ENCODE measurements at regions not wholly inside any gene's neighbourhood (a gene's known extent, or its start where the extent isn't known, plus 50 kb on each side); places are given as distances from the start of the nearest gene placed in this dataset.
"Not testable (repeated sequence)": the region's sequence is repeated elsewhere in the genome, so short reads cannot be mapped to it uniquely, and the experiment has no call there.

GRCh38 chr10:109647627-109648026 is 275.7 kb downstream of the XPNPEP1 start:
- no peak for DNase-seq

- no peak for DNase-seq
Observed at GRCh38 chr10:109633846-109634245, 289.5 kb downstream of the XPNPEP1 start.

DNA sequence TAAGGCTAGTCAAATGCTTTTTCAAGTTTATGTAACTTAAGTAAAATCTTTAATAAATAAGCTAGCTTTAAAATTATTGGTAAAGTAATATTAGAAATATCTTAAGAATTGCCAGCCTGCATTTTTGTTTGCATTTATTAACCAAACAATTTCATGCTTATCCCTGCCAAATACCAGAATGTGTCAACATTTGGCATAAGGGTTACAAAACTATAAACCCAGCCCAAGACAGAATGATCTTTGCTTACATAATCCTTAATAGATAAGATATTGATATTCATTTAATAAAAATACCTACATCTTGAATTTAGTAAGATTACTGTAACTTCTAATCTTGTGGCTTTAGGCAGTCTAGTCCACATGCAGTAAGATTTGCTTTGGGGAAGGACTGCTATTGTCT is 290.3 kb downstream of the XPNPEP1 start:
- not testable (repeated sequence) for DNase-seq

DNA sequence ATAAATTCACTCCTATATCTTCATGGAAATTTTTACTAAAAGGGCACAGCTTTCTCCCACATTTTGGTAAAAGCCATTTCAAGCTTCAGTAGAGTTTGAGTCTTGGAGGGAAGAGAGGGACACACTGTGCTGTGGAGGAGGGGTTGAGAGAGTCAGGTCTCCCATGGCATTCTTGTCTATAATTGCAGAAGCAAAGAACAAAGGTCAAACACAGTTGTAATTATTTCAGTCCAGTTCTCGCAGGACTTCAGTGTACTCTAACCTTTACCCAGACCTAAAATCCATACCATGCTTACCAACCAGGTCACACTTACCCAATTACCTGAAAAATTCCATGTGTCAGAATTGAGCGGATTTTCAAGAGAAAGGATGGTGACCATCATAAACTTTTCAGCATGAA is 298.4 kb downstream of the XPNPEP1 start:
- no peak for DNase-seq

DNA sequence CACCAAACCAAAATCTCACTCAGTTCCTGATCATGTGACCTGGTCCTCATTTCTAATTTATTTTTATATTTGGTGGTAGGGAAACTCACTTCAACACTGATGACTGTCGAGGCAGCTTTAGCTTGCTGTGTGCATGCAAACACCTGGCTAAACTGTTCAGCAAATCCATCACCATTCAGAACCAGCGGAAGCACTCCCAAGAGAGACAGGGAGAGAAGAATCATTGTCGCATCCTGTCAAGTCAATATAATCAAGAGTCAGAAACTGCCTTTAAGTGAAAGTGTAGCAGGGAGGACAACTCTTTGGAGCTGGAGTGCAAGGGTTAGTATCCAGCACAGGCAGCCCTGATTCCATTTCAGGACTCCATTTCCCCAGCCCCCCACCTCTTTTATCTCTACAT is 300.7 kb downstream of the XPNPEP1 start:
- no peak for DNase-seq

- DNase-seq: no peak
Observed at GRCh38 chr10:109620396-109620795, 302.9 kb downstream of the XPNPEP1 start.

GRCh38 chr10:109619914-109620313 is 303.4 kb downstream of the XPNPEP1 start:
- DNase-seq: no peak

DNA sequence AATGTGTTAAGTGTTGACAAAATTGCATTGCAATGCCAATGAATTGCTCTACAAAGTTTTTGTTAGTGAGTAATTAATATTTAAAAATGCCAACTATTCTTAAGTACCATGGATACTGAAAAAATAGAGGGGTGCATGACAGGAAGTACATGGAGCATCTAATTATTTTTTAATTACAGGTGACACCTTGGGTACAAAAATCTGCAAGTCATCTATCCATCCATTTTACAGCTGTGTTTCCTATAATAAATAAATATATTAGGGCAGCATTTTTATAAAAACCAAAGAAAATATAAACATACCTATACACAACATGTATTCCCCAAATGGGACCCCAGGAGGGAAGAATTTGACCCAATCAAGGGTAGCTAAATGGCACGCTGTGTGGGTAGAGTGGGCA is 304.6 kb downstream of the XPNPEP1 start:
- no peak for DNase-seq

GRCh38 chr10:109618301-109618700 is 305.0 kb downstream of the XPNPEP1 start:
- DNase-seq: no peak

GRCh38 chr10:109616359-109616980 is 306.8 kb downstream of the XPNPEP1 start:
- no peak for DNase-seq

DNA sequence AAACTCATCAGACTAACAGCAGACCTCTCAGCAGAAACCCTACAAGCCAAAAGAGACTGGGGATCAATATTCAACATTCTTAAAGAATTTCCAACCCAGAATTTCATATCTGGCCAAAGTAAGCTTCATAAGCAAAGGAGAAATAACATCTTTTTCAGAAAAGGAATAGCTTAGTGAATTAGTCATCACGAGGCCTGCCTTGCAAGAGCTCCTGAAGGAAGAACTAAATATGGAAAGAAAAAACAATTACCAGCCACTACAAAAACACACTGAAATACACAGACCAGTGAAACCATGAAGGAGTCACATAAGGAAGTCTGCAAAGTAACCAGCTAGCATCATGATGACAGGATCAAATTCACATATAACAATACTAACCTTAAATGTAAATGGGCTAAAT is 328.0 kb downstream of the XPNPEP1 start:
- not testable (repeated sequence) for DNase-seq

GRCh38 chr10:109593682-109594081 is 329.6 kb downstream of the XPNPEP1 start:
- DNase-seq: no peak

DNA sequence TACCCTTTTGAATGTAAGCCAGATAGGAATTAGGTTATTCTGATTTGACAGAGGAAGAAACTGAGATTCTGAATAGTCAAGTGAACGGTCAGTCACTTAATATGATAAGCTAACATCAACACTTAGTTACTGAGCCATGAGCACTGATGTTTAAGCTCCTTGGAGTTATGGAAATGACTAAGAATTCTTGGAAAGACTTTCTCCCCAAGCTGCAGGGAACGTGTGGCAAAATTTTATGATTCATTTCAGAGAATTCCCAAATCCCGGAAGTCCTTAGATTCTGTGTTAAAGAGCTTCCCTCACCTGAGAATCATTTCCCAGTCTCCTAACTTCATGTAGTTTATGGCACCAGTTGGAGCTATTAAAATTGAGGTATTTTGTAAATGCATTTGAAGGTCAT is 330.9 kb downstream of the XPNPEP1 start:
- DNase-seq: no peak

- DNase-seq: no peak
Observed at GRCh38 chr10:109591601-109592000, 331.7 kb downstream of the XPNPEP1 start.

DNA sequence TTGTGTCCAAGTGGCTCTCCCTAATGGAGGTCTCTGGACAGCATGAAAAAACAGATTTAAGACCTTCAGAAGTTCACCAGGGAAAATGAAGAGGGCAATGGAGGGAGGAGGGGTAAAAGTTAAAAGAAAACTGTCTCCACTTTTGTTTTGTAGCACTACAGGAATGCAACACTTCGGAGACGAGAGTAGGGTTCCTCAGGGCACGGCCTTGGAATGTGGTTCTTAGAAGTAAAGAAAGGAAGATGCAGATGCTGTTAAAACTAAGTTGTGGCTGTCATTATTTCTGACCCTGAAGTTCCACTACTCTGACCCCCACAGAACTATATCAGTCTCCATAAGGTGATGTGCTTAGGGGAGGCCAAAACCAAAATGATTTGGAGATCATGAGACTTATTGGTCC is 335.1 kb downstream of the XPNPEP1 start:
- no peak for DNase-seq

DNA sequence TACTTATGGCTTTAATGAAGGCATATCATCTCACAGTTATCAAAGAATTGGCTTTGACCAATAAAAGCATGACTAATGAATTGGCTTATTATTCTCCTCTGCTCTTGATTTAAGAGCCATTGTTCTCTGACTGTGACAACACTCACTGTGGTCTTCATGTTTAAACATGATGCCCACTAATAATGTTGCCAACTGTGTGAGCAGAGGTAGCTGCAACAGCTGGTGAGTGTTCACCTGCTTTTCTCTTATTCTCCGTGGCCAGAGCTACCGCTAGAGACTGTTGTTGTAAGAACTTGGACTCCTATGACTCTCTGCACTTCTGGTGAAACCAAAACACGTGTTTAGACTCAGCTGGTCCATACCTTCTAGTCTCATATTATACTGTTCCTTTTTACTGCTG is 335.9 kb downstream of the XPNPEP1 start:
- DNase-seq: no peak

GRCh38 chr10:109556399-109556798 is 366.9 kb downstream of the XPNPEP1 start:
- no peak for DNase-seq

- DNase-seq: not testable (repeated sequence)
Observed at GRCh38 chr10:109542050-109542603, 381.2 kb downstream of the XPNPEP1 start.

DNA sequence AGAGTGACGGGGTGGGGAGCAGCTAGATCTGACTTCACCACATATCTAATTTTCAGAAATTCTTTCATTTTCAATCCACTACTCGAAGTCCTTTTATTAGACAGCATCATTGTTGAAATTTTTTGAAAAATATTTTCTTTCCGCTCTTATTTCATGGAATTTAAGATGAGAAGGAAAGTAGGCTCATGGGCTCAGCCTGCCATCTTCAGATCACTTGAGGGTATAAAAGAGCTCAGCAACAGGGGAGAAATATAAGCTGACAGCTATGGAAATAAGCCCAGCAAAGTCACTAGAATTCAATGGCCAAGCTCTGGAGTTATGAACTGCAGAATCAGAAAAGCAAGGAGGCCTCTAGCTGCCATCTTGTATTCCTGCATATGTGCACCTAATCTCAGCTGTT is 389.1 kb downstream of the XPNPEP1 start:
- DNase-seq: no peak

DNA sequence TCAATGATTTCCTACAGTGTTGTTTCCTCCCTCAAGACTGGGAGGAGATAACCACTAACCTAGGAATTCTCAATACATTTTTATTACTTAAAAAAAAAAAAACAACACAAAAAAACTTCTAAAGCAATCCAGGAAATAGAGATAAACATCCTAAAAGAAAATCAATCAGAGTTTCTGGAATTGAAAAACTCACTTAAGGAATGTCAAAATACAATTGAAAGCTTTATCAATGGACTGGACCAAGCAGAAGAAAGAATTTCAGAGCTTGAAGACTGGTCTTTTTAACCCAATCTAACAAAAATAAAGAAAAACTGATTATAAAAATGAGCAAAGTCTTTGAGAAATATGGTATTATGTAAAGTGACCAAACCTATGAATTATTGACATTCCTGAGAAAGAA is 394.1 kb downstream of the XPNPEP1 start:
- DNase-seq: no peak

DNA sequence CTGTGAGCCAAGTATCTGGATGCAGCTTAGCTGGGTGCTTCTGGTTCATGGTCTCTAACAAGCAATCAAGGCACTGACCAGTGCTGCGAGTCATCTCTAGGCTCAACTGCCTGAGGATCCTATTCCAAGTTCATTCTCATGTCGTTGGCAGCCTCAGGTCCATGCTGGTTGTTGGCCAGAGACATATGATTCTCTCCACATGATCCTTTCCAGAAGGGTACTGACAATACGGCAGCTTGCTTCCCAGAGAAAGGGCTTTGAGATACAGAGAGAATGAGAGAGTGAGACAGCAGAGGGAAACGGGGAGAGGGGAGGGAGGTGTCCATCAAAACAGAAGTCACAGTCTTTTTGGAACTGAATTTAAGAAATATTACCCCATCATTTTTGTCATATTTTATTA is 405.6 kb downstream of the XPNPEP1 start:
- DNase-seq: no peak

- no peak for DNase-seq
Observed at GRCh38 chr10:109504401-109504800, 418.9 kb downstream of the XPNPEP1 start.

DNA sequence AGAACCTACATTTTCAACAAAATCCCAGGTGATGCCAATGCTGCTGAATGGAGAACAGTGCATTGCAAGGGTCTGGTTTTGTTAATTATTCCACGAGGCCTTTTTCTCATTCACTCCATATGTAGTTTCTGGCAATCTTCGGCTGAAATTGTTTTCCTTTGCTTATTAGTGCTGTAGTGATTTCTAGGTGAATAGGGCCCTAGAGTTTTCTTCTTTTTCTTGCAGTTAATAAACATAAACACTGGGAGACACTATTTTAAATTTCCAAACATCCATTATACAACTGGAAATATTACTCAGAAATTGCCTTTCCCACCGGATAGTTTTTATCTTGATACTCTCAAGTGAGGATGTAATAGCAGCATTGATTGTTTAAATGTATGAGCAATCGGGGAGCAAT is 435.6 kb downstream of the XPNPEP1 start:
- DNase-seq: no peak

DNA sequence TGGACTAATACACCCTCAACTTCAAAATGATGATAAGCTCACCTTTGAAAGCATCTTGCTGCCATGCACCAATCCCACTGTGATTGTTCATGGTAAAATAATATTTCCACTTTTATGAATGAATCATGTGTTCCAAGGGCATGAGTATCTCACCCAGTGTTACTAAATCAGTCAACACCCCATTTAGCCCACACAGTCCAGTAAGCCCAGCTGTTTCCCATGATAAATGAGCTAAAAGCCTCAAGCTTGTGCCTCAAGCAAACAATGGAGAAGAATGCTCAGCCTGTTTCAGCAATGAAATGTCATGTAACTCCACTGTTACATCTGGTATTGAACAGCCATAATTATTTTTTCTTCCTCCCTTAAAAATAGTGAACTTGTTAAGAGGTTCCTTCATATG is 442.5 kb downstream of the XPNPEP1 start:
- no peak for DNase-seq

DNA sequence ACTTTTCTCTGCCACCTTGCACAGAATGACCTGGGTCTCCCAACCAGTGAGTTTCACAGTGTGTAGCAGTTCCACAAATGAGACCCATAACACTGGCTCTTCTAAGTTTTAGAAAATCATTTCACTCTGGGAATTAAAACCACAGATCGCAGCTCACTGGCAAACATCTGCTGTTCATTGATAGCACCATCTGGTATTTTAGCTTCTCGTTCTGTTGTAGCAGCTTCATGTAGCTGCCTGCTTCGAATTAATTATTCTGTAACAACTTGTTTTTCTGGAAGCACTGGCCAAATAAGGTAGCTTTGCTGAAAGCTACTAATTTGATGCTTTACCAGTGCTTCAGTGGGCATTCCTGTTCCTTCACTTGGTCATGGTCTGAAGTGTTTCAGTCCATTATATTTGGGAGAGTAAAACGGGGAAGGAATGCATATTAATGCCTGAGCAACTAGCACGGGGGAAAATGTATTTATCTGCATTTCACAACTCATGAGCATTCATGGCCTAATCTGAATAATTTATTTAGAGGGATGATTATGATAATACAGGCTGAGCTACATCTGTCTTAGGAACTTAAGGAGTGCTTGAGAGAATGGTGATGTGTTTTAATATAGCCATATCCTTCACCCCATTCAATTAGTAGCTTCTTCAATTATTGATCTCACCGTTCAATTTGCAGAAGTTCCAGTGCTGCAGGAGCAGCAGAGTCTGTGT is 447.4 kb downstream of the XPNPEP1 start:
- DNase-seq: no peak
